DMS53 treated with DMSO at 0.1 percent for 48 hours (cell line): ENCODE measurements at regions not wholly inside any gene's neighbourhood (a gene's known extent, or its start where the extent isn't known, plus 50 kb on each side); places are given as distances from the start of the nearest gene placed in this dataset.

Source experiments
- DNase-seq: peaks from one replicate; lab custom pipeline; 2025; ENCODE audit not compliant: unreplicated experiment; lab: John Stamatoyannopoulos, UW

- DNase-seq = no peak
Measured at GRCh38 chr2:215607766-215608165, 171.9 kb upstream of the FN1 start.

- no peak for DNase-seq
Measured at GRCh38 chr2:215606219-215606618, 170.4 kb upstream of the FN1 start.

- no peak for DNase-seq
Measured at GRCh38 chr2:215605214-215605613, 169.3 kb upstream of the FN1 start.

GRCh38 chr2:215604606-215605005 lies 168.7 kb upstream of the FN1 start:
- DNase-seq = no peak

- DNase-seq = no peak
Measured at GRCh38 chr2:215603440-215603839, 167.6 kb upstream of the FN1 start.

- DNase-seq = no peak
Measured at GRCh38 chr2:215602997-215603396, 167.1 kb upstream of the FN1 start.

GRCh38 chr2:215601990-215602721 lies 166.3 kb upstream of the FN1 start:
- no peak for DNase-seq

GRCh38 chr2:215601526-215601925 lies 165.7 kb upstream of the FN1 start:
- no peak for DNase-seq

- DNase-seq = no peak
Measured at GRCh38 chr2:215598376-215598975, 162.6 kb upstream of the FN1 start.

- no peak for DNase-seq
Measured at GRCh38 chr2:215597577-215597976, 161.7 kb upstream of the FN1 start.

GRCh38 chr2:215594766-215595165 lies 158.9 kb upstream of the FN1 start:
- no peak for DNase-seq

GRCh38 chr2:215590010-215590745 lies 154.3 kb upstream of the FN1 start:
- no peak for DNase-seq

GRCh38 chr2:215583881-215584280 lies 148.0 kb upstream of the FN1 start:
- no peak for DNase-seq

- DNase-seq = no peak
Measured at GRCh38 chr2:215579809-215580208, 143.9 kb upstream of the FN1 start.

GRCh38 chr2:215577356-215577755 lies 141.5 kb upstream of the FN1 start:
- no peak for DNase-seq

- DNase-seq = no peak
Measured at GRCh38 chr2:215576572-215576971, 140.7 kb upstream of the FN1 start.

- DNase-seq = no peak
Measured at GRCh38 chr2:215573496-215573895, 137.6 kb upstream of the FN1 start.

- DNase-seq = no peak
Measured at GRCh38 chr2:215572341-215572848, 136.5 kb upstream of the FN1 start.

- no peak for DNase-seq
Measured at GRCh38 chr2:215571689-215572088, 135.8 kb upstream of the FN1 start.

- DNase-seq = no peak
Measured at GRCh38 chr2:215567504-215567903, 131.6 kb upstream of the FN1 start.

- DNase-seq = no peak
Measured at GRCh38 chr2:215565897-215566296, 130.0 kb upstream of the FN1 start.

- DNase-seq = no peak
Measured at GRCh38 chr2:215557701-215558100, 121.8 kb upstream of the FN1 start.
